C4-2B (cell line): ENCODE measurements at regions not wholly inside any gene's neighbourhood (a gene's known extent, or its start where the extent isn't known, plus 50 kb on each side); places are given as distances from the start of the nearest gene placed in this dataset.
"Not testable (repeated sequence)": the region's sequence is repeated elsewhere in the genome, so short reads cannot be mapped to it uniquely, and the experiment has no call there.

Experiments used
- H3K27ac ChIP-seq: fragments of 450-650 bp; 2 replicates; pipeline ENCODE4 v1.5.1; 2017
- ZFX ChIP-seq: fragments of 450-650 bp; IDR thresholded peaks from 2 replicates; pipeline ENCODE4 v1.6.1; 2017
- TF ChIP-seq, protein P1 (sequence below): fragments of 450-650 bp; conservative IDR thresholded peaks from 2 replicates; pipeline ENCODE4 v1.5.1; 2017; ENCODE audit warnings: mild to moderate bottlenecking

DNA sequence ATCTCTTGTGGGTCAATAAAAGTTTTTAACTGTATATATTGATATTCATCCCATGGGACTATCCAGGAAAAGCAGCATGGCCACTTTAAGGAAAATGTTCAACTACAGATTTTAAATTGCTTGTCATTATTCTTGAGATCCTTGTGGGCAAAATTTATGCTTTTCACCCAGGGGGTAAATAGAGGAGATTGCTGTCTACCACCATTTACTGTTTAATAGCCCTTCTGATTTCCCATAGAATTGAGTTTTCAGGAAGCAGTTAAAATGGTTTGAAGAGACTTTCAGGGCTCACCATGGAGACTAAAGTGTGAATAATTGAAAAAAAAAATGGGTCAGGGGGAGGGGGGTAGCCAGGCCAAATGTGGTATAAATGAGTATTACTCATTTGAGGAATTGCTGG is 901.1 kb upstream of the POT1 start:
- no peak for TF ChIP-seq ZFX
- TF ChIP-seq, protein P1, sequence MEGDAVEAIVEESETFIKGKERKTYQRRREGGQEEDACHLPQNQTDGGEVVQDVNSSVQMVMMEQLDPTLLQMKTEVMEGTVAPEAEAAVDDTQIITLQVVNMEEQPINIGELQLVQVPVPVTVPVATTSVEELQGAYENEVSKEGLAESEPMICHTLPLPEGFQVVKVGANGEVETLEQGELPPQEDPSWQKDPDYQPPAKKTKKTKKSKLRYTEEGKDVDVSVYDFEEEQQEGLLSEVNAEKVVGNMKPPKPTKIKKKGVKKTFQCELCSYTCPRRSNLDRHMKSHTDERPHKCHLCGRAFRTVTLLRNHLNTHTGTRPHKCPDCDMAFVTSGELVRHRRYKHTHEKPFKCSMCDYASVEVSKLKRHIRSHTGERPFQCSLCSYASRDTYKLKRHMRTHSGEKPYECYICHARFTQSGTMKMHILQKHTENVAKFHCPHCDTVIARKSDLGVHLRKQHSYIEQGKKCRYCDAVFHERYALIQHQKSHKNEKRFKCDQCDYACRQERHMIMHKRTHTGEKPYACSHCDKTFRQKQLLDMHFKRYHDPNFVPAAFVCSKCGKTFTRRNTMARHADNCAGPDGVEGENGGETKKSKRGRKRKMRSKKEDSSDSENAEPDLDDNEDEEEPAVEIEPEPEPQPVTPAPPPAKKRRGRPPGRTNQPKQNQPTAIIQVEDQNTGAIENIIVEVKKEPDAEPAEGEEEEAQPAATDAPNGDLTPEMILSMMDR, result no peak
- no peak overlapping the region for H3K27ac ChIP-seq

DNA sequence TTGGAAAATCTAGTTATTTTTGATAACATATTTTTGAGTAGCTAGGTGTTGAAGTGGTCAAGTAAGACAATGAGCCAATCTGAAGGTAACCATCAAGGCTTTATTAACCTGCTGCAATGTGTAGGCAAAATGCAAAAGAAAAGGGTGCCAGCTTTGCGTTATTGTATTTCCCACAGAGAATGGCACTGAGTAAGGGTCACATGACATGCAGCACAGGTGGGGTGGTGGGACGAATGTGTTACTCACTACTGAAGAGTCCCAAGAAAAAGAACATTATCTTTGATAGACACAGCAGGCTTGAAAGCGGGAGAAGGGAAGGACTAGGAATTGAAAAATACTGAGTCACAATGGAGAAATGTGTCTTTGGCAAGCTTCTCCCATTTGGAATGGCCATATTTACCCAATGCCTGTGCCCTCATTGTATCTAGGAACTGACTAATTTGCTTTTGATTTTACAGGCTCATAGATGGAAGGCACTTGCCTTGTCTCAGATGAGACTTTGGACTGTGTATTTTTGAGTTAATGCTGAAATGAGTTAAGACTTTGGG is 898.6 kb upstream of the POT1 start:
- no peak overlapping the region for H3K27ac ChIP-seq
- TF ChIP-seq, protein P1, result no peak
- TF ChIP-seq ZFX, result no peak

DNA sequence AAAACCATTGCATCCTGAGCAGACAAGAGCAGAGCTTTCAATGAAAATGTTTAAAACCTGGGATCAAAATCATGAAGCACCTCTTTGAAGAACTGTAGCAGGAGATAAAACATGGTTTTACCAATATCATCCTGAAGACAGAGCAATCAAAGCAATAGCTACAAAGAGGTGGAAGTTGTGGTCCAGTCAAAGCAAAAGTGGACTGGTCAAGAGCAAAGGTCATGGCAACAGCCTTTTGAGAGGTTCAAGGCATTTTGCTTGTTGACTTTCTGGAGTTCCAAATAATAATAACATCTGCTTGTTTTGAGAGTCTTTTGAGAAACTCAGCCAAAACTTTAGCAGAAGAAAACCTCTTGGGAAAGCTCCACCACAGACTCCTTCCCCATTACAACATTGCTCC is 893.9 kb upstream of the POT1 start:
- TF ChIP-seq ZFX, result no peak
- TF ChIP-seq, protein P1, result no peak
- H3K27ac ChIP-seq, result no peak overlapping the region

DNA sequence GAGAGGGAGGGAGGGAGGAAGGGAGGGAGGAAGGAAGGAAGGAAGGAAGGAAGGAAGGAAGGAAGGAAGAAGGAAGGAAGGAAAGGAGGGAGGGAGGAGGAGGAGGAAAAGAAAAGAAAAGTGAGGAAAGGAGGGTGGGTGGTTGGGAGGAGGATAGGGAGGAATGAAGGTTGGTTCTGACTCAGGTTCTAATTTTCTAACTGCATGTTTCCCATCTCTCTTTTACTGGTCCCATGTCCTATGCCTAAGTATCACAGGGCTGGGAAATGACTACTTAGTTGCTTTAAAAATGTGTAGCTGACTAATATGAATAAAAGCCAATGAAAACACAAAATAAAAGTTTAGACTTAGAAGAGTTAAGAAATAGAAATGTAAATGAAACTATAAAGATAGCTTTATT is 890.9 kb upstream of the POT1 start:
- H3K27ac ChIP-seq, result no peak overlapping the region
- TF ChIP-seq, protein P1, result no peak
- no peak for TF ChIP-seq ZFX

DNA sequence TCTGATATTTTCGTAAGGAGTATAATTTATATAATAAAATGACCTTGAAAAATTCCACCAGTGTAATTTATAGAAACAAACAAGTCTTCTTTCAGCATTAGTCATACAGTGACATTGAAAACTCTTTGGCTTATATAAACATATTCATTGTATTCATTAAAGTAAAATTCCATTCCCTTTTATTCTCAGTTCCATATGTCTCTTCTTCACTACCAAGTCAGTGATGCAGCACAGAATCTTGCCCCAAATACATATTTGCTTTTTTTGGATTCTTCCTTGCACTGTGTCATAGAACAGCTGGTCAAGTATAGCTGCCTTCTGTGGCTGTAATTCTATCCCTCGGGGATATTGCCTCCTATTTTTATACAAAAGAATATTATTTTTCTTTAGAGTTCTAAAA is 884.5 kb upstream of the POT1 start:
- H3K27ac ChIP-seq, result no peak overlapping the region
- no peak for TF ChIP-seq ZFX
- TF ChIP-seq, protein P1, result no peak

DNA sequence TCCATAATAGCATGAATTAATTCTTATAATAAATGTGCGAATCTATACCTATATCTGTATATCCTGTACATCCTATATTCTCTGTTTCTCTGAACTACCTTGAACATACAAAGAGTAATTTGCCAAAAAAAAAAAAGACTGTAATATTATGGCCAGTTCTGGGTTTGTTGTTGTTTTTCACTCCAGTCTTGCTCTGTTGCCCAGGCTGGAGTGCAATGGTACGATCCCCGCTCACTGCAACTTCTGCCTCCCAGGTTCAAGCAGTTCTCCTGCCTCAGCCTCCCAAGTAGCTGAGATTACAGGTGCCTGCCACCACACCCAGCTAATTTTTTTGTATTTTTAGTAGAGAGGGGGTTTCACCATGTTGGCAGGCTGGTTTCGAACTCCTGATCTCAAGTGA is 876.9 kb upstream of the POT1 start:
- not testable (repeated sequence) for H3K27ac ChIP-seq

DNA sequence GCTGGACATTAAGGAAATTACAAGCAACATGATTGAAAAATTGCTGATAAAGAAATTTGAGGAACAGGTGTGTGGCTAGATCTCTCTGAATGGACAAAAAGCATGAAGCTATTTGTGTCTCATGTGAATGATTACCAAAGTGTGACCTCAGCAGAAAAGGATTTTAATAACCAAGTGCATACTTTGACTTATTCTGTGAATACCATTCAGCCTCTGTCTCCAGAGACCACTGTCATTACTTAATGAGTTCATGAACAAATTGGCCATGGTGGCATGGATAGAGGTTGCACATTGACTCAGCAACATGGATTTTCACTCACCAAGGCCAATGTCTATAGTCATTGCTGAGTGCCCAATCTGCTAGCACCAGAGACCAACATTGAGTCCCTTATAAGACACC is 874.6 kb upstream of the POT1 start:
- TF ChIP-seq, protein P1, result no peak
- no peak for TF ChIP-seq ZFX
- no peak overlapping the region for H3K27ac ChIP-seq

DNA sequence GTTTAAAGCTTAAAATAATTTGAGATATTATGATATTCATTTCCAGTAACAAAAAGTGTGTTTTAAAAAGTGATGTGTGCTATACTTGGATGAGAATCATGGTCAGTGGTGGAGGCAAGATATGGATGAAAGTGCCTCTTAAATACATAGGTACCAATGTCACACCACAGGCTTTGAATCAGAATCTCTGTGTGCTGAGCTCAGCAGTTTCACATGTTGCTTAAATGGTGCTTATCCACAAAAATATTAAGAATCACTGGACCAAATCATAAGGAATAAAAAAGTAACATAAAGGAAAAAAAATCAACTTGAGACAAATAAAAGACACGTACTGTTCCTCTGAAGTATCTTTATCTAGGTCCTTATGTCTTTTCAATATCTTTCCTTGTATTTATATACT is 850.5 kb upstream of the POT1 start:
- no peak for TF ChIP-seq ZFX
- no peak overlapping the region for H3K27ac ChIP-seq
